ENCODE measurements at regions not wholly inside any gene's neighbourhood (a gene's known extent, or its start where the extent isn't known, plus 50 kb on each side); places are given as distances from the start of the nearest gene placed in this dataset.
"Not testable (repeated sequence)": the region's sequence is repeated elsewhere in the genome, so short reads cannot be mapped to it uniquely, and the experiment has no call there.

DNA sequence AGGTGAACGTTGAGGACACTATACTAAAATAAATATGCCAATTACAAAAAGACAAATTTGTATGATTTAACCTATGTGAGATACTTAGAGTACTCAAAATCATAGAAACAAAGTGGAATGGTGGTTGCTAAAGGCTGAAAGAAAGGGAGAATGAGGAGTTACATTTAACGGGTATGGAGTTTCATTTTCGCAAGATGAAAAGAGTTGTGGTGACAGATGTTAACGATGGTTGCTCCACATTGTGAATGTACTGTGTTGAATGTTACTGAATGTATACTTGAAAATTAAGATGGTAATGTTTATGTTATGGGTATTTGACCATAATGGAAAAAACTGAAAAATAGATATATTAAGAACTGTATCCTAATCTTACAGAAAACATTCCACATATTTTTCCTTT lies 51.3 kb upstream of the MOCS2 start:
- no peaks in the 10 kb centered on the region for H3K4me1 ChIP-seq (ENCODE audit: insufficient read depth)
- H3K36me3 ChIP-seq (ENCODE audit: insufficient read depth) = no peaks in the 10 kb centered on the region
- H3K4me3 ChIP-seq (ENCODE audit: low read depth, low read length) = no peak overlapping the region
- no peak for DNase-seq (ENCODE audit: extremely low spot score)
- 69% methylated on average over 4 of the region's 4 CpGs for WGBS
- H3K27ac ChIP-seq (ENCODE audit: low read depth) = no peak overlapping the region

DNA sequence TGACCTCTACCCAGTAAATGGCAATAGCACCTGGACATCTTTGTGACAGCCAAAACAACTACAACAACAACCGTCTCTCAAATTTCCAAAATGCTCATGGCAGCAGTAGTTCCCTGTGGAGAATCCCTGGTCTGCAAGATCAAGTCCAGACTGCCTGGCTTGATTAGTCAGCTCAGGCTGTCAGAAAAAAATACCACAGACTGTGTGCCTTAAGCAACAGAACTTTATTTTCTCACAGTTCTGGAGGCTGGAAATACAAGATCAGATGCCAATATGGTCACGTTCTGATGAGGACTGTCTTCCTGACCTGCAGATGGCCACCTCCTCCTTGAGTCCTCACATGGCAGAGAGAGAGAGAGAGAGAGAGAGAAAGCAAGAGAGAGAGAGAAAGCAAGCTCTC lies 52.3 kb upstream of the MOCS2 start:
- no peak overlapping the region for H3K27ac ChIP-seq (ENCODE audit: low read depth)
- 87% methylated on average over 2 of the region's 2 CpGs for WGBS
- H3K4me3 ChIP-seq (ENCODE audit: low read depth, low read length) = no peak overlapping the region
- no peaks in the 10 kb centered on the region for H3K4me1 ChIP-seq (ENCODE audit: insufficient read depth)
- DNase-seq (ENCODE audit: extremely low spot score) = no peak
- no peaks in the 10 kb centered on the region for H3K36me3 ChIP-seq (ENCODE audit: insufficient read depth)

DNA sequence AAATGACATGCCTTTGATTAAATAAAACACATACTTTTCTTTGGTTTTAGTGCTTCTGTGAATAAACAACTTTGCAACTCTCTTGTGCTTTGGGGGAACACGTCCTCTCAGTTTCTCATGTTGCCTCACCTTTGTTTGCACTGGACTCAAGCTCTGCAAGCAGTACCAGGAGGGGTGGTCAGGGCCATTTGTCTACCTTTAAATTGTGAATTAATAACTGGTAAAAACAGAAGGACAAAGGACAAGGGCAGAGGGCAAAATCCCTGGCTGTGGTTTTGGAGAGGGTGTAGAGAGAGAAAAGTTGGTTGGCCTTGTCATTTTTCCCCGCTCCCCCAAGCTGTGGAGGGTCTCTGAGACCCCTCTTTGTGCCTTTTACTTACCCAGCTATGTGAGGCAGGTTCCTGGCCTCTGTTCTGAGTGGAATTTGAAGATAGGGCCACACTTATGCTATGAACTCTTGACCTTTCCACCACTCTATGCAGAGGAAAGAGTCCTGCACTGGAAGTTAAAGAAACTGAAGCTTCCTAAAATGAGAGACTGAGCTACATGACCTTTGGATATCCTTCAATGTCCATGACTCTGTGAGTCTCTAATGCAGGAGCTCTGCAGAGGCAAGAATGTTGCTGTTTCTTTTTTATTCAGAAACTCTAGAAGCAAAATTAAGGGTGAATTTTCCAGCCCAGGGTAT lies 55.1 kb upstream of the MOCS2 start:
- no peak overlapping the region for H3K27ac ChIP-seq (ENCODE audit: low read depth)
- WGBS = 78% methylated on average over 2 of the region's 2 CpGs
- no peak overlapping the region for H3K4me3 ChIP-seq (ENCODE audit: low read depth, low read length)
- DNase-seq (ENCODE audit: extremely low spot score) = no peak
- no peaks in the 10 kb centered on the region for H3K36me3 ChIP-seq (ENCODE audit: insufficient read depth)
- no peaks in the 10 kb centered on the region for H3K4me1 ChIP-seq (ENCODE audit: insufficient read depth)

DNA sequence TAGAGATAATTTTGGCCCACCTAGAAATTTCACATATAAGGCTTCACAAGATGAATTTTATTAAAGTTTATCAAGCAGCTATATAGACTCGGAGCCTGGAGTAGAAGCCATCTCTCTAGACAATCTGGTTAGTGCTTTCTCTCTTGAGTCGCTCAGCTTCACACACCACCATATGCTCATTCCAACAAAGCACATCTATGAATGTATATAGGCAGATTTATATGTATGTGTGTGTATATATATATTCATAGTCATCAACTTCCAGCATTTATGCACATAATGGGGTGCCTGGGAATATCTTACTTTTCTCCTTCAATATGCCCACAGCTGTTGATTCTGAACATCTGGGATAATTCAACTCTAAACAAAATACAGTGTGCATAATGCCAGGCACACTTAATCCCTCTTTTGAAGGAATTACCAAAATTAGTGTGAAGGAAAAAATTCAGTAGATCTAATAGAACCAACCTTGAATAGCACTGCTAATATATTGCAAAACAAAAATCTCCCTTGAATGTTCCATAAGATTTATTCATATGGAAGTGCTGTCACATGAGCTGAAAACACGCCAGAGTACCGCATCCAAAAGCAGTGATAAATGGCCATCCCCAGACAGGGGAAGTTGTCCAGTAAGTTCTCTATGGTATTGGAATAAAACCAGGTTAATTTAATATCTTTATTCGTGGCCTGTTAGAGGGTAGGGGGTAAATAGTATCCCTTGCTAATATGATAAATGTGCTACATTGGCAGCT lies 56.0 kb upstream of the MOCS2 start:
- 70% methylated on average over 5 of the region's 5 CpGs for WGBS
- DNase-seq (ENCODE audit: extremely low spot score) = no peak
- no peak overlapping the region for H3K4me3 ChIP-seq (ENCODE audit: low read depth, low read length)
- no peaks in the 10 kb centered on the region for H3K4me1 ChIP-seq (ENCODE audit: insufficient read depth)
- H3K36me3 ChIP-seq (ENCODE audit: insufficient read depth) = no peaks in the 10 kb centered on the region
- no peak overlapping the region for H3K27ac ChIP-seq (ENCODE audit: low read depth)

DNA sequence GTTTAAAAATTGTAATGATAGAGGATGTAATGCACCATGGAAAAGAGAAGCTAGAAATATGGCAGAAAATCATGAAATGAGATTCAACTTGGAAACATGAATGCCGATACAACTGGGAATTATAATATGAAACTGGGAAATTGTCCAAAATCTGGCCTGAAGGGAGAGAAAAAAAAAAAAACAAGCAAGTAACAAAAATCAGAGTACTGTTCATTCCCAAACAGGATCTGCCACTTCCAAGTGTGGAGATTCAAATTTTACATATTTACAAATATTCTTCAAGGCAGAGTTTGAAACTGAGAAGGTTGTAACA lies 56.6 kb upstream of the MOCS2 start:
- 38% methylated on average over 1 of the region's 1 CpG for WGBS
- Histone ChIP-seq H3K4me1 (ENCODE audit: insufficient read depth) (no peaks in the 10 kb centered on the region), H3K27ac (ENCODE audit: low read depth) (no peak overlapping the region), H3K36me3 (ENCODE audit: insufficient read depth) (no peaks in the 10 kb centered on the region), H3K4me3 (ENCODE audit: low read depth, low read length) (no peak overlapping the region)
- peak; percentile 5 for DNase-seq (ENCODE audit: extremely low spot score)

DNA sequence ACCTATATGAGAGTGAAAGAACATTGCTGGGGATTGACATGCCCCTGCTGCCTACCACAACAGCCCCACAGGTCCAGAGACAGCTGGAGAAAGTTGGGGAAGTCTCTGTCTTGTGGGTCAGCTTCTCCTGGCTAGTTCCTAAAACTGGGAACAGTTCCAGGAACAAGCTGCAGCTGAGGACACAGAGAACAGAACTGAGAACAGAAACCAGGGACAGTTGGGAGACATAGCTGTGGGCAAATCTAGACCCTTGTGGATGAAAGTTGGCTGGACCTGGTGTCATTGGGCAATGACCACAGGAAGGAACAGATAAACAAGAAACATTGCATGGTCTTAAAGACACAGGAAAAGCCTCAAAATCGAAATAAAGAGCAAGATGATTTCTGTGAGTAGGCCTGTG lies 58.3 kb upstream of the MOCS2 start:
- Histone ChIP-seq H3K36me3 (ENCODE audit: insufficient read depth) (no peaks in the 10 kb centered on the region), H3K4me1 (ENCODE audit: insufficient read depth) (no peaks in the 10 kb centered on the region), H3K4me3 (ENCODE audit: low read depth, low read length) (no peak overlapping the region), H3K27ac (ENCODE audit: low read depth) (no peak overlapping the region)
- DNase-seq (ENCODE audit: extremely low spot score) = no peak
- 52% methylated on average over 1 of the region's 1 CpG for WGBS

DNA sequence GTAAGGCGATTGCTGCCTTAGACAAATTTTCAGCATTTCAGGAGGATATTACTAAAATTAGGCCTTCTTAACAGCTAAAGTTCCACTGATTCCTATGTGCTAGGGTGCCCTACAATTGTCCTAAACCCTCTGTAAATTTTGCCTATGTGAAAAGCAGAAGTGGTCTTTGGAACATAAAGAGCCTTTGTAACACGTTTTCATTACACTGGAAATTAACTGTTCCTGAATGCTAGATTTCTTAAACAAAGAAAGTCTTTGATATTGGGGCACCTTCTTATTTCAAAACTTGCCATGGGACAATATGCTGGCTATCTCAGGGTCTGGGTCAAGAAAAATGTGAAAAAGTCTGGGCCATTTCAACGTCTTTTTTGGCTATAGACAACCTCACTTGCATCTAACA lies 60.4 kb upstream of the MOCS2 start:
- no peaks in the 10 kb centered on the region for H3K4me1 ChIP-seq (ENCODE audit: insufficient read depth)
- no peaks in the 10 kb centered on the region for H3K36me3 ChIP-seq (ENCODE audit: insufficient read depth)
- 70% methylated on average over 3 of the region's 3 CpGs for WGBS
- no peak for DNase-seq (ENCODE audit: extremely low spot score)
- H3K4me3 ChIP-seq (ENCODE audit: low read depth, low read length) = no peak overlapping the region
- H3K27ac ChIP-seq (ENCODE audit: low read depth) = no peak overlapping the region

DNA sequence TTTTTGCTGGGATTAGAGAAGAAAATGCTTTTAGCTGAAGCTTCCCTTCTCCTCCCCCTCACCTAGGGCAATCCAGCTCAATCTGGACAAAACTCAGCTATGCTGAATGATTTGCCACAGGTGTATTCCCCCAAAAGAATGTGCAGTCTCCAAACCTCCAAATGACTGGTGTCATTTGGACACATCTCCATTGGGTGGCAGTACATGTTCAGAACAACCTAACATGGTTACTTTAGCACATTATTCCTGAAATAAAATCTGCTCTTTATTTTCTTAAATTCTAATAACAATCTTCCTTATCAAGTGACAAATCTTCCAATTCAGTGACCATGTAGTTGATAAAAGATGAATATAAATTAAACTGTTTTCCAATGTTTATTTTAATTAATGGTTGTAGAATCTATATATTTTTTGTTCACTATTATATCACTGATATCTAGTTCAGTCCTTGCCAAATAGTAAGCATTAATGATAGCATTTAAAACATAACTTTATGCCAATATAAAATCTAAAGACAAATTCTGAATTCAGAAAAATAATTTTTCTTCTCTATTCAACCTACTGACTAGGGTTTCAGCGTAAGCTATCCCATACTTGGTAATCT lies 61.3 kb upstream of the MOCS2 start:
- Histone ChIP-seq H3K27ac (ENCODE audit: low read depth) (no peak overlapping the region), H3K4me1 (ENCODE audit: insufficient read depth) (no peaks in the 10 kb centered on the region), H3K36me3 (ENCODE audit: insufficient read depth) (no peaks in the 10 kb centered on the region), H3K4me3 (ENCODE audit: low read depth, low read length) (no peak overlapping the region)
- WGBS = 61% methylated on average over 1 of the region's 1 CpG
- no peak for DNase-seq (ENCODE audit: extremely low spot score)

DNA sequence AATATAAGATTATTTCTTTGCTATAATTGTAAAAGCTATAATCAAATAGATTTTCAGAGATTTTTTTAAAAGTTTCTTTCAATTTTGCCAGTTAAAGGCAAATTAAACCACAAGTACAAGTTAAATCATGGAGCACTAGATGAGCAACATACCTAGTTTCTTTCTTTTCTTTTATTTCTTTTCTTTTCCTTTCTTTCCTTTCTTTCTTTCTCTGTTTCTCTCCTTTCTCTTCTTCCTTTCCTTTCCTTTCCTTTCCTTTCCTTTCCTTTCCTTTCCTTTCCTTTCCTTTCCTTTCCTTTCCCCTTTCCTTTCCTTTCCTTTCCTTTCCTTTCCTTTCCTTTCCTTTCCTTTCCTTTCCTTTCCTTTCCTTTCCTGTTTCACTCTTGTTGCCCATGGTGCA lies 62.5 kb upstream of the MOCS2 start:
- H3K4me1 ChIP-seq (ENCODE audit: insufficient read depth); H3K36me3 ChIP-seq (ENCODE audit: insufficient read depth); DNase-seq (ENCODE audit: extremely low spot score); H3K4me3 ChIP-seq (ENCODE audit: low read depth, low read length); H3K27ac ChIP-seq (ENCODE audit: low read depth): not testable (repeated sequence)

DNA sequence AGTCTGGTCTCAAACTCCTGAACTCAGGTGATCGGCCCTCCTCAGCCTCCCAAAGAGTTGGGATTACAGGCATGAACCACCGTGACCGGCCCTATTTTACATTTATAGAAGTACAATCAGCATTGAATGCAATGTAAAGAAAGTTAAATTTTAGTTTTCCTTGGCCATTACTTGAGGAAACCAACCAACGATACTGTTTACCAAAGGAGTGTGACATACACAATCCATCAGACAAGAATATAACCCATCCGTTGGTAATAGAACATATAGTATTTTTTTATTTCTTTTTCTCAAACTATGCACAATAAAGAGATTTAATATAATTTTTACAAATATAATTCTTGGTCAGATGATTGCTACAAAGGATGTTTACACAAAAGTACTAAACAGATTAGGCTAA lies 63.1 kb upstream of the MOCS2 start:
- Histone ChIP-seq H3K4me1 (ENCODE audit: insufficient read depth) (no peaks in the 10 kb centered on the region), H3K27ac (ENCODE audit: low read depth) (no peak overlapping the region), H3K4me3 (ENCODE audit: low read depth, low read length) (no peak overlapping the region), H3K36me3 (ENCODE audit: insufficient read depth) (no peaks in the 10 kb centered on the region)
- no peak for DNase-seq (ENCODE audit: extremely low spot score)
- 93% methylated on average over 5 of the region's 5 CpGs for WGBS

DNA sequence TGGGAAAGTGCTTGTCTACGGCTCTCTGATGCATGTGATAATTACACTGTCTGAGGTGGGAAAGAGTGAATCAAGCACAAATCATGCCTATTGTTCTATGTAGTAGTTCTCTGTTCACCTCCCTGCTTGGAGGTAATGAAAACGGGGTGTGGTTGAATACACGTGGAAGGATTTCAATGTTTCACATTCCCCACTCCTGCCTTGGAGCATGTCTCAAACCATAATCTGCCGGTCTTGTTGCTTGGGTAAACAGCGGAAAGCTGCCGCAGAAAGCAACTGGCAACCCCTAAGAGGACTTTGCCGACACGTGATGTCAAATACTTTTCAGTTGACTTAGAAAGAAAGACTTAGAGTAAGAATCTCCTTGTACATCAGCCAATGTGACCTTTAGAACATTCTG lies 63.5 kb upstream of the MOCS2 start:
- Histone ChIP-seq H3K4me1 (ENCODE audit: insufficient read depth) (no peaks in the 10 kb centered on the region), H3K4me3 (ENCODE audit: low read depth, low read length) (no peak overlapping the region), H3K36me3 (ENCODE audit: insufficient read depth) (no peaks in the 10 kb centered on the region), H3K27ac (ENCODE audit: low read depth) (no peak overlapping the region)
- 80% methylated on average over 8 of the region's 8 CpGs for WGBS
- DNase-seq (ENCODE audit: extremely low spot score) = no peak

DNA sequence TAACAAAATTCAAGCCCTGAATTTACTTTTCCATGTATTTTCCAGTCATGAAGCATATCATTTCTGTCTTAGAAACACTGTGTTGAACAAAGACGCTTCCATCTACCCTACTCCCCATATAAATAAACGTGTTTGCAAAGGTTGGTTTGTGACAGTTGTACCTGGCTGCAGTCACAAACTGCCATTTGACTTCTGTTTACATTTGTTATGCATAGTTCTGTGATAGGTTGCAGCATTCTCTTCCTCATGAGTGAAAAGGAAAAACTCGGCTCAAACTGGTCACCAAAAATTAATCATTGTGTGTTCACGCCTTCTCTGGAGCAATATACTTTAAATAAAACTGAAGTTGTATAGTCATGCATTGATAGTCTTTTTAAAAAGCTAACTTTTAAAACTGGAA lies 69.3 kb upstream of the MOCS2 start:
- DNase-seq (ENCODE audit: extremely low spot score) = no peak
- no peak overlapping the region for H3K27ac ChIP-seq (ENCODE audit: low read depth)
- WGBS = 73% methylated on average over 4 of the region's 4 CpGs
- H3K4me3 ChIP-seq (ENCODE audit: low read depth, low read length) = no peak overlapping the region
- no peaks in the 10 kb centered on the region for H3K36me3 ChIP-seq (ENCODE audit: insufficient read depth)
- H3K4me1 ChIP-seq (ENCODE audit: insufficient read depth) = no peaks in the 10 kb centered on the region

DNA sequence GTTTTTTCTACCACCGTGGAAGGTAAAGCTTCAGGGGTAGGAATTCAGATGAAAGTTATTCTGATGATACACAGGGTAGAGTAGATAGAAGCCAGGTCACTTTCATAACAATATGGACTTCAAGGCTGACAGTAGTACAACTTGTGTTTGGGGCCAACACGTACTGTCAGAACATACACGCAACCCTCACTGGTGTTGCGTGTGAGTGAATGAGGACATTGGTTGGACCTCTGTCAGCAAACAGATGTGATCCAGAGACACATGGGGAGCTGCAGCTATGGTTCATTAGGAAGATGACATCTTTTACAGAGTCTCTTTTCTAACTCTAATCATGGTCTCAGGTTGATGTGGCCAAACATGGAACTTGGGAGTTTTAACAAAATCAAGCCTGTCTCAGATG lies 70.1 kb upstream of the MOCS2 start:
- WGBS = 89% methylated on average over 4 of the region's 4 CpGs
- Histone ChIP-seq H3K27ac (ENCODE audit: low read depth) (no peak overlapping the region), H3K4me1 (ENCODE audit: insufficient read depth) (no peaks in the 10 kb centered on the region), H3K4me3 (ENCODE audit: low read depth, low read length) (no peak overlapping the region), H3K36me3 (ENCODE audit: insufficient read depth) (no peaks in the 10 kb centered on the region)
- DNase-seq (ENCODE audit: extremely low spot score) = no peak

DNA sequence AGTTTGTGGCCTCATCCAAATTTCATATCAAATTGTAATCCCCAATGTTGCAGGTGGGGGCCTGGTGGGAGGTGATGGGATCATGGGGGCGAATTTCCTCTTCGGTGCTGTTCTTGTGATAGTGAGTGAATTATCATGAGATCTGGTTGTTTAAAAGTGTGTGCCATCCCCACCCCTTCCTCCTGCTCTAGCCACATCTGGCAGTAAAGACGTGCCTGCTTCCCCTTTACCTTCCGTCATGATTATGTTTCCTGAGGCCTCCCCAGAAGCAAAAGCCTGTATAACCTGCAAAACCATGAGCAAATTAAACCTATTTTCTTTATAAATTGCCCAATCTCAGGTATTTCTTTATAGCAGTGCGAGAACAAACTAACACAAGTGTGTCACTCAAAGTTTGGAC lies 71.0 kb upstream of the MOCS2 start:
- H3K36me3 ChIP-seq (ENCODE audit: insufficient read depth) = no peaks in the 10 kb centered on the region
- H3K27ac ChIP-seq (ENCODE audit: low read depth) = no peak overlapping the region
- no peak overlapping the region for H3K4me3 ChIP-seq (ENCODE audit: low read depth, low read length)
- WGBS = 73% methylated on average over 5 of the region's 5 CpGs
- H3K4me1 ChIP-seq (ENCODE audit: insufficient read depth) = no peaks in the 10 kb centered on the region
- DNase-seq (ENCODE audit: extremely low spot score) = no peak

All from urinary bladder (tissue), 3 donors.